ENCODE measurements at regions not wholly inside any gene's neighbourhood (a gene's known extent, or its start where the extent isn't known, plus 50 kb on each side); places are given as distances from the start of the nearest gene placed in this dataset.

GRCh38 chr3:25178672-25179071 lies 249.4 kb upstream of the RARB start:
- Histone ChIP-seq H3K4me3 (ENCODE audit: low read depth, low read length) (no peak overlapping the region), H3K36me3 (ENCODE audit: control insufficient read depth in 2 of 2, insufficient read depth in 1 of 2, low read length in 2 of 2) (no peaks in the 10 kb centered on the region), H3K4me1 (ENCODE audit: control insufficient read depth, insufficient read depth, low read length) (peaks cover 2% of the 10 kb centered on the region; the same call in 1 of the 2 replicates), H3K9me3 (ENCODE audit: control insufficient read depth, insufficient read depth, low read depth, low read length) (no peaks in the 10 kb centered on the region), H3K27ac (ENCODE audit: extremely low read depth, low read depth, low read length) (no peak overlapping the region)
- CTCF ChIA-PET, result no interaction called here
- POLR2A ChIA-PET, result no interaction called here
- TF ChIP-seq TSHZ1 (tag by site-specific recombination; IDR thresholded peaks at IDR 0.05; ENCODE audit: borderline replicate concordance) (no peak), PATZ1 (tag by site-specific recombination; IDR thresholded peaks at IDR 0.05) (no peak), ZNF274 (IDR thresholded peaks at IDR 0.05; ENCODE audit: low read length) (no peak), ZNF274 (tag by site-specific recombination; IDR thresholded peaks at IDR 0.05; ENCODE audit: borderline replicate concordance) (no peak), ZNF266 (tag by site-specific recombination; IDR thresholded peaks at IDR 0.05; ENCODE audit: low read depth) (no peak), ZSCAN16 (tag by site-specific recombination; IDR thresholded peaks at IDR 0.05) (no peak), ZEB2 (tag by site-specific recombination; IDR thresholded peaks at IDR 0.05) (no peak), ZBTB21 (tag by site-specific recombination; IDR thresholded peaks at IDR 0.05) (no peak), ZNF837 (tag by site-specific recombination; IDR thresholded peaks at IDR 0.05) (no peak), KLF16 (tag by site-specific recombination; IDR thresholded peaks at IDR 0.05) (no peak)

- Histone ChIP-seq H3K9me3 (ENCODE audit: control insufficient read depth, insufficient read depth, low read depth, low read length) (no peaks in the 10 kb centered on the region), H3K27ac (ENCODE audit: extremely low read depth, low read depth, low read length) (no peak overlapping the region), H3K36me3 (ENCODE audit: control insufficient read depth in 2 of 2, insufficient read depth in 1 of 2, low read length in 2 of 2) (no peaks in the 10 kb centered on the region), H3K4me3 (ENCODE audit: low read depth, low read length) (no peak overlapping the region), H3K4me1 (ENCODE audit: control insufficient read depth, insufficient read depth, low read length) (no peaks in the 10 kb centered on the region)
- ChIA-PET POLR2A (no interaction called here), CTCF (no interaction called here)
- TF ChIP-seq ZNF114 (tag by site-specific recombination; IDR thresholded peaks at IDR 0.05) (no peak), ZNF561 (tag by site-specific recombination; IDR thresholded peaks at IDR 0.05; ENCODE audit: borderline replicate concordance) (no peak), PATZ1 (tag by site-specific recombination; IDR thresholded peaks at IDR 0.05) (no peak), ZNF548 (tag by site-specific recombination; IDR thresholded peaks at IDR 0.05) (no peak), KLF9 (tag by site-specific recombination; IDR thresholded peaks at IDR 0.05; ENCODE audit: low read depth) (no peak), ZNF488 (tag by site-specific recombination; IDR thresholded peaks at IDR 0.05) (no peak), GLI2 (tag by site-specific recombination; IDR thresholded peaks at IDR 0.05; ENCODE audit: borderline replicate concordance, low read depth) (no peak), PRDM2 (tag by site-specific recombination; IDR thresholded peaks at IDR 0.05; ENCODE audit: borderline replicate concordance) (no peak), ZNF513 (tag by site-specific recombination; IDR thresholded peaks at IDR 0.05) (no peak), ZBTB7A (tag by site-specific recombination; IDR thresholded peaks at IDR 0.05; ENCODE audit: low read depth) (no peak)
These were observed 247.0 kb upstream of the RARB start for GRCh38 chr3:25181096-25181495.

Measured in HEK293 (cell line).